BE2C (cell line): ENCODE measurements at regions not wholly inside any gene's neighbourhood (a gene's known extent, or its start where the extent isn't known, plus 50 kb on each side); places are given as distances from the start of the nearest gene placed in this dataset.
A peak's percentile ranks its signal among the peaks of the same experiment; 100 is the strongest.
"Not testable (repeated sequence)": the region's sequence is repeated elsewhere in the genome, so short reads cannot be mapped to it uniquely, and the experiment has no call there.

Source experiments
- DNase-seq: peaks from one replicate; pipeline ENCODE4 v3.0.0-alpha.2; 2020
- H3K27me3 ChIP-seq: fragments of 250-450 bp; sonication (Bioruptor Pico); 2 replicates; pipeline ENCODE4 v1.5.1; 2020; ENCODE audit warnings: mild to moderate bottlenecking
- H3K36me3 ChIP-seq: fragments of 250-450 bp; sonication (Bioruptor Pico); 2 replicates; pipeline ENCODE4 v1.5.1; 2020; ENCODE audit warnings: mild to moderate bottlenecking
- H3K4me1 ChIP-seq: fragments of 250-450 bp; sonication (Bioruptor Pico); 2 replicates; pipeline ENCODE4 v1.5.1; 2020
- H3K4me3 ChIP-seq: 2 replicates; pipeline ENCODE4 v1.5.1; 2011; ENCODE audit warnings: low read depth, low read length
- H3K9me3 ChIP-seq: fragments of 250-450 bp; sonication (Bioruptor Pico); 2 replicates; pipeline ENCODE4 v1.5.1; 2020
- CTCF ChIP-seq: IDR thresholded peaks from 2 replicates; pipeline ENCODE4 v1.5.1; 2012; ENCODE audit warnings: mild to moderate bottlenecking, low read depth, low read length

DNA sequence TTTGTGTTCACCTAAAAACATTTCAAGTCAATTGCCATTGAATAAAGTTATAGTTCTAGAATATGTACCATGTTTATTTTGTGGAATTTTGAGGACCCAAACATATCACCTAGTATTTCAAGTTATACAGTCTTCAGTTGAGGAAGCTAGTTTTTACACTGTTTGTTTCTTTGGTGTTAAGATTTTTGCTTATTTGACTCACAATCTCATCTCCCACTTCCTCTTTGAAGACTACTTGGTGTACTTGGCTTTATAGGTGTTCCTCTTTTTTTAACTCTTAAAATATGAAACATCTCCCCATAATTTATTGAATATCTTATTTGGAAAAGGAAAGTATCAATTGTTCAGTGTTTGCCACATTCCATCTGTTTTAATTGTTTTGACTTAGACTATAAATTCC lies 675.4 kb downstream of the RAPGEF2 start:
- no peak for TF ChIP-seq CTCF
- DNase-seq, result no peak

DNA sequence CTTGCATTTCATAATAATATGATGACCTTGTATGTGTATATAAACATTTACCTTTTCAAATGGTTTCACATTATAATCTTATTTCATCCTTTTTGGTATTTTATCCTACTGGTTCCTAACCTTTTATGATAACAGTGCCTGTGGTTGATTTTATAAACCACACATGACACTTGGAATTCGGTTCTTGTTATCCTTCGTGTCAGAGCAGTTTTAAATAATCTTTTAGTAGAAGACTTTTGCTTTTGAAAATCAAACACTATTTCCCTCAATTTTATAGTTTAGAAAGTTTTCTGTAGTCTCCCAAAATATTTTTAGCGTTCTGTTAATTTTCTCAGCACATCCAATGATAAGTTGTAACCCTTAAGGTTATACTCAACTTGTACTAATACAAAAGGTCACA lies 676.8 kb downstream of the RAPGEF2 start:
- no peak for DNase-seq
- H3K9me3 ChIP-seq, result no peaks in the 10 kb centered on the region
- H3K36me3 ChIP-seq, result no peaks in the 10 kb centered on the region
- TF ChIP-seq CTCF, result no peak
- H3K27me3 ChIP-seq, result no peaks in the 10 kb centered on the region
- H3K4me1 ChIP-seq, result no peaks in the 10 kb centered on the region
- no peak overlapping the region for H3K4me3 ChIP-seq

More for the DNA sequence above, 675.4 kb downstream of the RAPGEF2 start:
- Histone ChIP-seq H3K27me3 (no peaks in the 10 kb centered on the region), H3K36me3 (no peaks in the 10 kb centered on the region), H3K9me3 (no peaks in the 10 kb centered on the region), H3K4me3 (no peak overlapping the region), H3K4me1 (no peaks in the 10 kb centered on the region)

- Histone ChIP-seq H3K36me3 (no peaks in the 10 kb centered on the region), H3K4me1 (no peaks in the 10 kb centered on the region), H3K27me3 (no peaks in the 10 kb centered on the region), H3K9me3 (no peaks in the 10 kb centered on the region), H3K4me3 (no peak overlapping the region)
- TF ChIP-seq CTCF, result no peak
- DNase-seq, result no peak
These were observed 677.5 kb downstream of the RAPGEF2 start for GRCh38 chr4:159780196-159780922.

- DNase-seq, result no peak
- no peaks in the 10 kb centered on the region for H3K4me1 ChIP-seq
- H3K9me3 ChIP-seq, result no peaks in the 10 kb centered on the region
- no peaks in the 10 kb centered on the region for H3K36me3 ChIP-seq
- no peaks in the 10 kb centered on the region for H3K27me3 ChIP-seq
- no peak for TF ChIP-seq CTCF
- no peak overlapping the region for H3K4me3 ChIP-seq
These were observed 685.0 kb downstream of the RAPGEF2 start for GRCh38 chr4:159787901-159788300.

GRCh38 chr4:159791334-159791733 lies 688.5 kb downstream of the RAPGEF2 start:
- no peak overlapping the region for H3K4me3 ChIP-seq
- no peaks in the 10 kb centered on the region for H3K27me3 ChIP-seq
- H3K36me3 ChIP-seq, result no peaks in the 10 kb centered on the region
- no peak for DNase-seq
- peaks cover 4% of the 10 kb centered on the region for H3K4me1 ChIP-seq
- TF ChIP-seq CTCF, result no peak
- H3K9me3 ChIP-seq, result no peaks in the 10 kb centered on the region

- peak; percentile 8 for DNase-seq
These were observed 701.7 kb downstream of the RAPGEF2 start for GRCh38 chr4:159804592-159804991.

More at GRCh38 chr4:159804592-159804991, 701.7 kb downstream of the RAPGEF2 start:
- not testable (repeated sequence) for H3K27me3 ChIP-seq, H3K9me3 ChIP-seq, H3K4me3 ChIP-seq, H3K4me1 ChIP-seq, H3K36me3 ChIP-seq
